GM13976 (cell line): ENCODE measurements at regions not wholly inside any gene's neighbourhood (a gene's known extent, or its start where the extent isn't known, plus 50 kb on each side); places are given as distances from the start of the nearest gene placed in this dataset.

Experiments used
- DNase-seq: peaks from one replicate; pipeline ENCODE4 v3.0.0; 2012; ENCODE audit warnings: low spot score
- CTCF ChIP-seq: IDR thresholded peaks from 2 replicates; pipeline ENCODE4 v1.5.1; 2012; ENCODE audit warnings: borderline replicate concordance, mild to moderate bottlenecking; ENCODE audit not compliant: insufficient read depth; ENCODE audit errors: extremely low read depth, missing control alignments, control extremely low read depth
- in situ Hi-C: fragments of 300-500 bp; cut with MboI; formaldehyde crosslinking; loops from one replicate; pipeline ENCODE4 v1.12.0; 2022; ENCODE audit warnings: low sequenced_read_pairs, mixed read lengths, inconsistent platforms; ENCODE audit not compliant: unreplicated experiment

GRCh38 chr11:24400059-24400665 is 96.7 kb upstream of the LUZP2 start:
- in situ Hi-C loops, result no loop called here
- DNase-seq, result no peak
- no peak for TF ChIP-seq CTCF

- TF ChIP-seq CTCF, result no peak
- no peak for DNase-seq
- in situ Hi-C loops, result no loop called here
Measured at GRCh38 chr11:24406389-24406788, 90.5 kb upstream of the LUZP2 start.

GRCh38 chr11:24406980-24407379 is 89.9 kb upstream of the LUZP2 start:
- in situ Hi-C loops, result no loop called here
- DNase-seq, result no peak
- TF ChIP-seq CTCF, result no peak

- in situ Hi-C loops, result no loop called here
- DNase-seq, result no peak
- no peak for TF ChIP-seq CTCF
Measured at GRCh38 chr11:24407733-24408132, 89.1 kb upstream of the LUZP2 start.

- in situ Hi-C loops, result no loop called here
- no peak for TF ChIP-seq CTCF
- no peak for DNase-seq
Measured at GRCh38 chr11:24408202-24408601, 88.7 kb upstream of the LUZP2 start.

- no peak for TF ChIP-seq CTCF
- DNase-seq, result no peak
- in situ Hi-C loops, result no loop called here
Measured at GRCh38 chr11:24411791-24412190, 85.1 kb upstream of the LUZP2 start.
